K562 (cell line): ENCODE measurements at regions not wholly inside any gene's neighbourhood (a gene's known extent, or its start where the extent isn't known, plus 50 kb on each side); places are given as distances from the start of the nearest gene placed in this dataset.

Experiments used
- BRF1 ChIP-seq: IDR thresholded peaks from 3 replicates; pipeline ENCODE4 v1.6.1; 2011; ENCODE audit warnings: borderline replicate concordance, mild to moderate bottlenecking; ENCODE audit not compliant: insufficient read length; ENCODE audit errors: extremely low read depth
- CC2D1A ChIP-seq: fragments of 450-650 bp; IDR thresholded peaks from 2 replicates; pipeline ENCODE4 v1.6.1; 2017; ENCODE audit warnings: mild to moderate bottlenecking
- CEBPB ChIP-seq: fragments of 450-650 bp; IDR thresholded peaks from 2 replicates; pipeline ENCODE4 v1.6.1; 2016; ENCODE audit warnings: missing genetic modification characterization, missing compliant biosample characterization
- CEBPG ChIP-seq, 3 experiments: fragments of 200-800 bp in 1 of 3; sonication (Bioruptor generic) in 1 of 3; sonication (generic) in 1 of 3; formaldehyde crosslinking in 1 of 3; IDR thresholded peaks in 2 of 3; conservative IDR thresholded peaks in 1 of 3; 2 replicates each; pipeline versions ENCODE4 v1.6.1 to v1.8.0; 2016 to 2022; ENCODE audit warnings: missing compliant biosample characterization in 2 of 3, missing genetic modification characterization in 2 of 3, mild to moderate bottlenecking in 1 of 3, missing genetic modification reagents in 1 of 3
- CHD7 ChIP-seq: fragments of 200-600 bp; sonication (generic); IDR thresholded peaks from one replicate; pipeline ENCODE4 v1.6.1; 2012; ENCODE audit warnings: mild to moderate bottlenecking, low read depth, low read length, inconsistent platforms
- CTCFL ChIP-seq: IDR thresholded peaks from 2 replicates; pipeline ENCODE4 v1.6.1; 2011; ENCODE audit warnings: borderline replicate concordance, low read depth, mild to moderate bottlenecking, moderate library complexity, low read length; ENCODE audit not compliant: insufficient read depth, poor library complexity, severe bottlenecking
- JUND ChIP-seq, 2 experiments: IDR thresholded peaks; 2 replicates in 1 of 2; 3 replicates in 1 of 2; pipeline ENCODE4 v1.6.1; 2011; ENCODE audit warnings: borderline replicate concordance in 2 of 2, low read depth in 2 of 2, low read length in 2 of 2, improper control_type of control experiment in 1 of 2, missing biosample characterization in 1 of 2, missing genetic modification characterization in 1 of 2, missing genetic modification reagents in 1 of 2
- PATZ1 ChIP-seq: fragments of 250-450 bp; sonication (Bioruptor Pico); IDR thresholded peaks from 2 replicates; pipeline ENCODE4 v1.5.0; 2020; ENCODE audit warnings: mild to moderate bottlenecking, borderline replicate concordance
- SMARCE1 ChIP-seq: fragments of 450-650 bp; IDR thresholded peaks from 2 replicates; pipeline ENCODE4 v1.7.1; 2016; ENCODE audit warnings: mild to moderate bottlenecking
- TRIM24 ChIP-seq, 2 experiments: fragments of 450-650 bp; IDR thresholded peaks; 2 replicates each; pipeline ENCODE4 v1.6.1; 2016
- ZNF561 ChIP-seq: fragments of 450-650 bp; formaldehyde crosslinking; conservative IDR thresholded peaks from 2 replicates; pipeline ENCODE4 v1.4.0; 2020; ENCODE audit warnings: mild to moderate bottlenecking, moderate library complexity
- ZNF79 ChIP-seq: fragments of 250-450 bp; sonication (Bioruptor Pico); IDR thresholded peaks from 2 replicates; pipeline ENCODE4 v1.4.0; 2020; ENCODE audit warnings: low read depth, mild to moderate bottlenecking, moderate library complexity

- TF ChIP-seq CHD7 = no peak
- no peak for TF ChIP-seq JUND (IDR thresholded peaks at IDR 0.05; ENCODE audit: borderline replicate concordance, low read depth, low read length)
- TF ChIP-seq JUND (tag; IDR thresholded peaks at IDR 0.05; ENCODE audit: borderline replicate concordance, low read depth, low read length) = no peak
- TF ChIP-seq BRF1 = no peak
- TF ChIP-seq SMARCE1 = no peak
- no peak for TF ChIP-seq CC2D1A
- no peak for TF ChIP-seq ZNF561 (CRISPR knock-in tag)
- no peak for TF ChIP-seq PATZ1 (CRISPR knock-in tag)
- no peak for TF ChIP-seq CTCFL
- no peak for TF ChIP-seq TRIM24 (IDR thresholded peaks at IDR 0.05)
- TF ChIP-seq CEBPG (CRISPR knock-in tag; IDR thresholded peaks at IDR 0.05) = no peak
- no peak for TF ChIP-seq CEBPG (tag; conservative IDR thresholded peaks at IDR 0.05 in 1 of 2, IDR thresholded peaks at IDR 0.05 in 1 of 2)
- TF ChIP-seq CEBPB (tag) = no peak
- TF ChIP-seq ZNF79 (CRISPR knock-in tag) = no peak
Measured at GRCh38 chr4:28334249-28334648, 1473.6 kb downstream of the STIM2 start (continued).
